DND-41 (cell line): ENCODE measurements at regions not wholly inside any gene's neighbourhood (a gene's known extent, or its start where the extent isn't known, plus 50 kb on each side); places are given as distances from the start of the nearest gene placed in this dataset.

ENCODE experiments used
- CTCF ChIP-seq: IDR thresholded peaks from 2 replicates; pipeline ENCODE4 v1.5.1; 2012; ENCODE audit warnings: borderline replicate concordance, low read length, moderate library complexity, mild to moderate bottlenecking; ENCODE audit not compliant: poor library complexity, severe bottlenecking; ENCODE audit errors: extremely low read depth
- EZH2 ChIP-seq: IDR thresholded peaks from 3 replicates; pipeline ENCODE4 v1.6.1; 2012; ENCODE audit warnings: borderline replicate concordance, low read depth, mild to moderate bottlenecking, moderate library complexity, low read length, inconsistent platforms; ENCODE audit not compliant: severe bottlenecking

- TF ChIP-seq EZH2 (no peak), CTCF (no peak)
These were observed 216.3 kb downstream of the HHIP start for GRCh38 chr4:144862210-144862609.
